ENCODE measurements at regions not wholly inside any gene's neighbourhood (a gene's known extent, or its start where the extent isn't known, plus 50 kb on each side); places are given as distances from the start of the nearest gene placed in this dataset.

DNA sequence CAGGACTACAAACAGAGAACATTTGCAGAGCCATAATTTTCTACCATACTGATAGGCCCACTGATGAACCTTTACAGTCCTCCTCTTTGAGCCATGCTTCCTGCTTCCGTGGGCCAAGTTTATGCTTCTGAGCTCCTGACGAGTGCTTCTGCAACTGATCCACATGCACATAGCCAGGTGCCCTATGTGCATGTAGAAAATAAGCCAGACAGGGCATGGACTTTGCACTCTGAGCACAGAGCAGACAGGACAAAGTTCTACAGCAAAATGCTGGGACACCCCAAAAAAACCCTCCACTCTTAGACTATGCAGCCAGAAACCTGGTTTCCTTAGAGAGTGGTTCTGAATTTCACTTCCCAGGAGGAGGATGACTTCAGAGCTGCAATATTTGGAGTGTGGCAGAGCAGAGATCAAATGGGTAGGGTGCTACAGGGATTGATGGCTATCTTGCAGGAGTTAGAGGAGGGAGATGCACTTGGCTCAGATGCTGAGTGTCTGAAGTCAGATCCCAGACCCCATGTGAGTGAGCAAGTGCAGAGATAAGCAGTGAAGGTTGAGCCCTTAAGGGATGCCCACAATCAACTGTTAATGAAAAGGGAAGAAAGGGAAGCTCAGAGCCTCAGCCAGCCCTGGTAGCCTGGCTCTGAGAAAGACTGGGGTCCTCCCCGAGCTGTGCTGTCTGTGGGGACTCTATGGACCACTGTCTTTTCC, 230.9 kb downstream of the DUSP10 start:
- TF ChIP-seq, protein P1, sequence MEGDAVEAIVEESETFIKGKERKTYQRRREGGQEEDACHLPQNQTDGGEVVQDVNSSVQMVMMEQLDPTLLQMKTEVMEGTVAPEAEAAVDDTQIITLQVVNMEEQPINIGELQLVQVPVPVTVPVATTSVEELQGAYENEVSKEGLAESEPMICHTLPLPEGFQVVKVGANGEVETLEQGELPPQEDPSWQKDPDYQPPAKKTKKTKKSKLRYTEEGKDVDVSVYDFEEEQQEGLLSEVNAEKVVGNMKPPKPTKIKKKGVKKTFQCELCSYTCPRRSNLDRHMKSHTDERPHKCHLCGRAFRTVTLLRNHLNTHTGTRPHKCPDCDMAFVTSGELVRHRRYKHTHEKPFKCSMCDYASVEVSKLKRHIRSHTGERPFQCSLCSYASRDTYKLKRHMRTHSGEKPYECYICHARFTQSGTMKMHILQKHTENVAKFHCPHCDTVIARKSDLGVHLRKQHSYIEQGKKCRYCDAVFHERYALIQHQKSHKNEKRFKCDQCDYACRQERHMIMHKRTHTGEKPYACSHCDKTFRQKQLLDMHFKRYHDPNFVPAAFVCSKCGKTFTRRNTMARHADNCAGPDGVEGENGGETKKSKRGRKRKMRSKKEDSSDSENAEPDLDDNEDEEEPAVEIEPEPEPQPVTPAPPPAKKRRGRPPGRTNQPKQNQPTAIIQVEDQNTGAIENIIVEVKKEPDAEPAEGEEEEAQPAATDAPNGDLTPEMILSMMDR (conservative IDR thresholded peaks at IDR 0.05 in 1 of 2, IDR thresholded peaks at IDR 0.05 in 1 of 2; ENCODE audit: low read depth in 1 of 2, low read length in 2 of 2), result no peak
- TF ChIP-seq EZH2 (IDR thresholded peaks at IDR 0.05; ENCODE audit: low read length, missing control alignments), result no peak
